Fibroblast of the aortic adventitia (primary cell): ENCODE measurements at regions not wholly inside any gene's neighbourhood (a gene's known extent, or its start where the extent isn't known, plus 50 kb on each side); places are given as distances from the start of the nearest gene placed in this dataset.

ENCODE experiments used
- DNase-seq: peaks from one replicate; pipeline ENCODE4 v3.0.0-alpha.2; 2010; ENCODE audit warnings: low read depth
- H3K4me3 ChIP-seq: 2 replicates; pipeline ENCODE4 v1.5.1; 2011; ENCODE audit warnings: low read depth, mild to moderate bottlenecking, control low read depth, low read length, moderate library complexity
- CTCF ChIP-seq: IDR thresholded peaks from 2 replicates; pipeline ENCODE4 v1.5.1; 2011; ENCODE audit warnings: mild to moderate bottlenecking, low read length, control low read depth, inconsistent platforms; ENCODE audit not compliant: insufficient read depth

- H3K4me3 ChIP-seq = no peak overlapping the region
- DNase-seq = no peak
- TF ChIP-seq CTCF = no peak
Measured at GRCh38 chr13:59480396-59481259, 683.1 kb downstream of the DIAPH3 start.

GRCh38 chr13:59483501-59484145 lies 680.1 kb downstream of the DIAPH3 start:
- TF ChIP-seq CTCF = no peak
- no peak overlapping the region for H3K4me3 ChIP-seq
- peak; percentile 12 for DNase-seq

GRCh38 chr13:59487883-59488282 lies 675.8 kb downstream of the DIAPH3 start:
- DNase-seq = no peak
- H3K4me3 ChIP-seq = no peak overlapping the region
- no peak for TF ChIP-seq CTCF

- no peak overlapping the region for H3K4me3 ChIP-seq
- DNase-seq = no peak
- TF ChIP-seq CTCF = no peak
Measured at GRCh38 chr13:59488436-59488835, 675.3 kb downstream of the DIAPH3 start.

- TF ChIP-seq CTCF = no peak
- H3K4me3 ChIP-seq = no peak overlapping the region
Measured at GRCh38 chr13:59490651-59491050, 673.1 kb downstream of the DIAPH3 start.

GRCh38 chr13:59492030-59492636 lies 671.6 kb downstream of the DIAPH3 start:
- DNase-seq = no peak
- no peak overlapping the region for H3K4me3 ChIP-seq
- TF ChIP-seq CTCF = no peak

More at GRCh38 chr13:59490651-59491050, 673.1 kb downstream of the DIAPH3 start:
- no peak for DNase-seq
